K562 (cell line): ENCODE measurements at regions not wholly inside any gene's neighbourhood (a gene's known extent, or its start where the extent isn't known, plus 50 kb on each side); places are given as distances from the start of the nearest gene placed in this dataset.
A peak's percentile ranks its signal among the peaks of the same experiment; 100 is the strongest.

Experiments used
- ATAC-seq: fragments of 200-7000 bp; cut with Tn5 transposase; 3 replicates; pipeline ENCODE4 v1.9.1; 2020; ENCODE audit warnings: moderate library complexity
- BruUV-seq: library from RNA; stranded (reverse); fragments of 400-500 nt; replicated peaks from 2 replicates; lab custom pipeline; 2021; lab: Mats Ljungman, UMichigan
- CTCF ChIA-PET: fragments of 300-600 bp; formaldehyde crosslinking; extraction: SDS; loops from one replicate; lab custom pipeline; 2021; ENCODE audit warnings: low intra/inter-chr PET ratio; lab: Yijun Ruan, JAX
- POLR2A ChIA-PET: fragments of 300-600, 350-650 bp; sonication (Branson Sonifier 250); formaldehyde crosslinking; extraction: SDS; loops from one replicate; lab custom pipeline; 2021; ENCODE audit warnings: antibody characterized with exemption, inconsistent platforms; lab: Yijun Ruan, JAX
- DNase-seq, 4 experiments: peaks; one replicate each; pipeline versions ENCODE4 v3.0.0 to v3.0.0-alpha.2; 2011 to 2018; ENCODE audit warnings: low spot score in 3 of 4, mixed read lengths in 3 of 4; ENCODE audit errors: extremely low read depth in 1 of 4
- FAIRE-seq: peaks from 2 replicates; lab custom pipeline; 2011; peaks lifted over from hg19 to GRCh38; lab: Jason Lieb, UNC
- H2AFZ ChIP-seq: 2 replicates; pipeline ENCODE4 v1.6.0; 2011; ENCODE audit warnings: low read depth, low read length, control low read depth, inconsistent platforms
- H3K27ac ChIP-seq: fragments of 200-600 bp; 3 replicates; pipeline ENCODE4 v1.8.0; 2011; ENCODE audit warnings: low read depth, mild to moderate bottlenecking, control low read depth, inconsistent platforms, low read length, moderate library complexity, mixed read lengths; ENCODE audit errors: extremely low read depth
- H3K27me3 ChIP-seq, 2 experiments: fragments of 300-600 bp in 1 of 2; 2 replicates in 1 of 2; 3 replicates in 1 of 2; pipeline versions ENCODE4 v1.6.0 to v1.8.0; 2011; ENCODE audit warnings: inconsistent platforms in 2 of 2, low read length in 2 of 2, mild to moderate bottlenecking in 1 of 2, mixed read lengths in 1 of 2, moderate library complexity in 1 of 2; ENCODE audit not compliant: control insufficient read depth in 2 of 2, insufficient read depth in 2 of 2
- H3K36me3 ChIP-seq: fragments of 300-600 bp; 3 replicates; pipeline ENCODE4 v1.8.0; 2011; ENCODE audit warnings: mild to moderate bottlenecking, low read length, inconsistent platforms; ENCODE audit not compliant: control insufficient read depth, insufficient read depth
- H3K4me1 ChIP-seq, 2 experiments: fragments of 200-600 bp in 1 of 2; replicated peaks in 1 of 2; 2 replicates in 1 of 2; 3 replicates in 1 of 2; pipeline versions ENCODE4 v1.5.1 to v1.8.0; 2011; ENCODE audit warnings: inconsistent platforms in 2 of 2, low read length in 2 of 2, mild to moderate bottlenecking in 1 of 2, mixed read lengths in 1 of 2, moderate library complexity in 1 of 2; ENCODE audit not compliant: control insufficient read depth in 2 of 2, insufficient read depth in 2 of 2
- H3K4me2 ChIP-seq: 2 replicates; pipeline ENCODE4 v1.6.1; 2011; ENCODE audit warnings: low read length, control low read depth, inconsistent platforms, mixed read lengths; ENCODE audit not compliant: insufficient read depth
- H3K4me3 ChIP-seq: fragments of 200-600 bp; sonication (generic), shearing (Covaris generic); 2 replicates; pipeline ENCODE4 v1.5.1; 2016; ENCODE audit warnings: control low read depth, inconsistent platforms
- H3K79me2 ChIP-seq: fragments of 200-600 bp; 3 replicates; pipeline ENCODE4 v1.8.0; 2011; ENCODE audit warnings: low read length, inconsistent platforms; ENCODE audit not compliant: control insufficient read depth, insufficient read depth
- H3K9ac ChIP-seq, 2 experiments: 2 replicates each; pipeline versions ENCODE4 v1.6.0 to v1.6.1; 2011; ENCODE audit warnings: low read depth in 2 of 2, low read length in 2 of 2, control low read depth in 1 of 2, inconsistent platforms in 1 of 2, mild to moderate bottlenecking in 1 of 2, mixed read lengths in 1 of 2; ENCODE audit not compliant: insufficient read depth in 1 of 2
- H3K9me1 ChIP-seq: one replicate; pipeline ENCODE4 v1.6.0; 2011; ENCODE audit warnings: inconsistent platforms, mild to moderate bottlenecking, low read length, moderate library complexity; ENCODE audit not compliant: control insufficient read depth, insufficient read depth
- H3K9me3 ChIP-seq: replicated peaks from 2 replicates; pipeline ENCODE4 v1.5.1; 2011; ENCODE audit warnings: low read depth, low read length, inconsistent platforms; ENCODE audit not compliant: control insufficient read depth, insufficient read depth
- H4K20me1 ChIP-seq: replicated peaks from 2 replicates; pipeline ENCODE4 v1.6.1; 2011; ENCODE audit warnings: low read length, inconsistent platforms, mixed read lengths; ENCODE audit not compliant: control insufficient read depth, insufficient read depth
- CHD1 ChIP-seq: fragments of 200-600 bp; sonication (generic); IDR thresholded peaks from one replicate; pipeline ENCODE4 v1.6.1; 2012; ENCODE audit warnings: mild to moderate bottlenecking, moderate library complexity, low read length, inconsistent platforms
- EZH2 ChIP-seq: IDR thresholded peaks from 2 replicates; pipeline ENCODE4 v1.6.1; 2012; ENCODE audit warnings: low read depth, mild to moderate bottlenecking, inconsistent platforms, low read length, borderline replicate concordance
- HDAC6 ChIP-seq: IDR thresholded peaks from 2 replicates; pipeline ENCODE4 v1.6.1; 2012; ENCODE audit warnings: low read depth, mild to moderate bottlenecking, control low read depth, inconsistent platforms, low read length, moderate library complexity
- MCM7 ChIP-seq, 2 experiments: fragments of 450-650 bp; IDR thresholded peaks; 2 replicates each; pipeline ENCODE4 v1.6.1; 2016 to 2018
- MXD1 ChIP-seq: fragments of 250-450 bp; sonication (Bioruptor Pico); IDR thresholded peaks from 2 replicates; pipeline ENCODE4 v1.8.0; 2021; ENCODE audit warnings: borderline replicate concordance, mild to moderate bottlenecking, moderate library complexity; ENCODE audit not compliant: poor library complexity, severe bottlenecking
- PHTF2 ChIP-seq: fragments of 250-450 bp; sonication (Bioruptor Pico); IDR thresholded peaks from 2 replicates; pipeline ENCODE4 v1.5.0; 2021; ENCODE audit warnings: mild to moderate bottlenecking
- ZNF232 ChIP-seq: sonication (generic); formaldehyde crosslinking; IDR thresholded peaks from 2 replicates; pipeline ENCODE4 v1.8.0; 2022; ENCODE audit warnings: mild to moderate bottlenecking, missing genetic modification reagents
- ZNF280B ChIP-seq: fragments of 250-450 bp; sonication (Bioruptor Pico); IDR thresholded peaks from 2 replicates; pipeline ENCODE4 v1.5.1; 2021; ENCODE audit warnings: mild to moderate bottlenecking
- WGBS: fragments of 100-300 bp; shearing (Covaris generic); methylation state at CpG from one replicate; pipeline ENCODE4 v1.1.6; 2016; ENCODE audit warnings: low coverage, mixed read lengths; ENCODE audit not compliant: insufficient coverage; ENCODE audit errors: missing lambda C conversion rate; 5-methylcytosine and 5-hydroxymethylcytosine counted together
- in situ Hi-C: fragments of 300-500 bp; cut with MboI; formaldehyde crosslinking; loops from 4 replicates; pipeline ENCODE4 v1.15.0; 2018; ENCODE audit warnings: inconsistent platforms, mixed read lengths
- intact Hi-C: fragments of 100-400 bp; cut with micrococcal nuclease; formaldehyde crosslinking; loops from 2 replicates; pipeline ENCODE4 v1.14.2; 2022

GRCh38 chr1:228684607-228685006 lies 50.7 kb upstream of the RHOU start:
- Histone ChIP-seq H3K9ac (no peak overlapping the region), H3K9me1 (no peaks in the 10 kb centered on the region), H3K36me3 (no peaks in the 10 kb centered on the region), H3K4me3 (no peak overlapping the region), H2AFZ (no peak overlapping the region), H3K27ac (no peak overlapping the region), H3K4me1 (no peaks in the 10 kb centered on the region; a peak in 1 of 5 replicates), H3K79me2 (no peaks in the 10 kb centered on the region), H3K9me3 (no peaks in the 10 kb centered on the region), H3K4me2 (no peak overlapping the region), H3K27me3 (peaks cover 2 to 32% of the 10 kb centered on the region in 2 experiments; a peak in 3 of 5 replicates), H4K20me1 (no peaks in the 10 kb centered on the region)
- POLR2A ChIA-PET, result interaction anchor here (0.6 kb wide), 1 partner anchor 1043 kb away, joined by 6 read pairs; no protein-coding TSS in a partner anchor
- peak; percentile 23 for FAIRE-seq
- no TSS peak for BruUV-seq
- in situ Hi-C loops, result loop anchor here (10.0 kb wide), 2 partner anchors 550 to 790 kb away; no protein-coding TSS in a partner anchor
- CTCF ChIA-PET, result no interaction called here
- no peak for DNase-seq
- 2% methylated on average over 7 of the region's 7 CpGs for WGBS
- TF ChIP-seq PHTF2 (CRISPR knock-in tag) (no peak), MCM7 (IDR thresholded peaks at IDR 0.05) (no peak), ZNF280B (CRISPR knock-in tag) (no peak), MXD1 (no peak), HDAC6 (no peak), ZNF232 (no peak), CHD1 (no peak), EZH2 (no peak)
- ATAC-seq, result no peak
- intact Hi-C loops, result no loop called here
